ENCODE measurements at regions not wholly inside any gene's neighbourhood (a gene's known extent, or its start where the extent isn't known, plus 50 kb on each side); places are given as distances from the start of the nearest gene placed in this dataset.

DNA sequence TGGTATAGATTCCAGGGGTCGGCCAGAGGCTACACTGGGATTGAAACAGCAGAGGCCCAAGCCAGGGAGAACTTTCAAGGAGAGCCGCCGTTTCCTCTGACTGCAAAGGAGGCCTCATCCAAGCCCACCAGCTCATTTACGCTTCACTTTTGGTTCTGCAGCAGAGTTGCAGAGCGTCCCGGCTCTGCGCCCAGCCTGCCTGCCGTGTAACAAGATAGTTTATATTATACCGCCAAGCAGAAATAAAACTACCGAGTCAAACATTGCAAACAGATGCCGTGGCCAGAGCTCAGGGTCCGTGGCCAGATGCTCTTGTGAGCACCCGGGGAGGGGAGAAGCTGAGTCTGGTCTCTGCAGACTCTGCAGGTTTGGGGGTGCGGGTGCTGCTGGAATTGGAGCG lies 60.7 kb upstream of the TBX3 start:
- DNase-seq = no peak

DNA sequence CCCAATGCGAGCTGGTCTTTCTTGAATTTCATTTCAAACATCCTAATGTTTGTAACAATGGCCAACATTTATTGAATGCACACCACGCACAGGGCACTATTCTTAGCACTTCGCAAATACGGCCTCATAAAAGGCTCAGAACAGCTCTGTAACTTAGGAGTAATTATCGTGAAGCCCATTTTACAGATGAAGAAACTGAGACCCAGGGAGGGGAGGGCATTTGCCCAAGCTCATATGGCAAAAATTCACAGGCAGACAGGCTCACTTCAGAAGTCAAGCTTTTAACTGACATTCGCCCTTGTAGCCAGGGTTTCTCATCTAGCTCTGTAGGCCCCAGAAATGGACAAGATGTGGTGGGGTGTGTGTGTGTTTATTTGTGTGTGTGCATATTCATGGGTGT lies 60.3 kb upstream of the TBX3 start:
- no peak for DNase-seq

- no peak for DNase-seq
Observed at GRCh38 chr12:114743799-114744198, 59.8 kb upstream of the TBX3 start.

GRCh38 chr12:114743289-114743688 lies 59.3 kb upstream of the TBX3 start:
- DNase-seq = no peak

GRCh38 chr12:114742363-114742762 lies 58.4 kb upstream of the TBX3 start:
- no peak for DNase-seq

DNA sequence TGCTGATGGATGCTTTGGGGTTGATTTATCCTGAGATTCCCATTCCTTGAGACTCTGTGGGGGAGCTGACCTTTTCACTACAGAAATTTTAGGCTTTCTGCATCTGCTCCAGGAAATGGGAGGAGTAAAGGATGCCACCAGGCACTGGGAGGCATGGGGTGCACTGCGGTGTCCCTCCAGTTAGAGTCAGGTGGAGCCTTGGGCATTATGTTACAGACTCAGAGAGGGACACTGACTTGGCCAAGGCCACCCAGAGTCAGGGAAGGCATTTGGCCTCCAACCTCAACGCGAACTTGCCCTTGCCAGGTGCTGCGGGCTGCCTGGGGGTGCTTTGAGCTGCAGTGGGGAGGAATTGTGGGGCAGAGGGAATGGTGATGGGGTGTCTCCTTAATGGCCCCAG lies 58.0 kb upstream of the TBX3 start:
- DNase-seq = no peak

- DNase-seq = no peak
Observed at GRCh38 chr12:114740448-114740847, 56.5 kb upstream of the TBX3 start.

DNA sequence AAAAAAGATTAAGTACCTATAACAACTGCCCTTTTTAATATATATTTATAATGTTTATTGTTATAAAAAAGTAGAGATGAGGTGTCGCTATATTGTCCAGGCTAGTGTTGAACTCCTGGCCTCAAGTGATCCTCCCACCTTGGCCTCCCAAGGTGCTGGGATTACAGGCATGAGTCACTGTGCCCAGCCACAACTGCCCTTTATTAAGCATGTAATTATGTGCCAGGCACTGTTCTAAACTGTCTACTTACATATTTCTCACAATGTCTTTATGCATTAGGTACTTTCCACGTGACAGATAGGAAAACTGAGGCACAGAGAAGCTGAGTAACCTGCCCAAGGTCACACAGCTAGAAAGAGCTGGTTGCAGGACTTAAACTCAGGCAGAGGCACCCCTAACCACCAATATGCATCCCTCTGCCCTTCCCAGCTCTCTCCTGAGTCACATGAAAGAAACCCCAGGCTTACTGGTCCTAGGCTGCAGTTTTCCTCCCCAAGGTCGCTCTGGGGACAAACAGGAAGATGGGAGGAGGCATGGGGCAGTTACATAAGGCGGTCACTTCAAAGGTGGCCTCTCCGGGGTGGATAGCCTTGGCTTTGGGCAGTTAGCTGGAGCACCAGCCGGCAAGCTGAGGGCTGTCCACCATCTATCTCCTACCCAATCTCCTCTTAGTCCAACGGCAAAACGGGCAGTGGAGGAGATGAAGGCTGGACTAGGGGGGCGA lies 54.6 kb upstream of the TBX3 start:
- DNase-seq = no peak

- no peak for DNase-seq
Observed at GRCh38 chr12:114735680-114736374, 51.9 kb upstream of the TBX3 start.

DNA sequence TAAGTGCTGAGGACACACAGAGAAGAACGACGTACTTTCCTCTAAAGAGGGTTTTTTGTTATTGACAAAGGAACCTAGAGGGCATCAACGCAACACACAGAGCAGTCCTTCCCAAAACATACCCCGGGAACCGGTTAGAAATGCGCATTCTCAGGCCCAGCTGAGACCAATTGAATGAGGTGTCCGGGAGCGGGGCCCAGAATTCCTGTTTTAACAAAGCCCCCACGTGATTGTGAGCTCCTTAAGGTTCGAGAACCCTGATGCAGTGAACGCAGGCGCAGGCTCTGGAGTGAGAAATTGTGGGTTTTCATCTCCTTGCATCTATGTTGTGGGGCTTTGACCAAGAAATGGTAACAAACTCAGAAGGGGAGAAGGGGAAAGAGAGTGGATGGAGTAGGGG lies 51.0 kb upstream of the TBX3 start:
- DNase-seq = no peak

DNA sequence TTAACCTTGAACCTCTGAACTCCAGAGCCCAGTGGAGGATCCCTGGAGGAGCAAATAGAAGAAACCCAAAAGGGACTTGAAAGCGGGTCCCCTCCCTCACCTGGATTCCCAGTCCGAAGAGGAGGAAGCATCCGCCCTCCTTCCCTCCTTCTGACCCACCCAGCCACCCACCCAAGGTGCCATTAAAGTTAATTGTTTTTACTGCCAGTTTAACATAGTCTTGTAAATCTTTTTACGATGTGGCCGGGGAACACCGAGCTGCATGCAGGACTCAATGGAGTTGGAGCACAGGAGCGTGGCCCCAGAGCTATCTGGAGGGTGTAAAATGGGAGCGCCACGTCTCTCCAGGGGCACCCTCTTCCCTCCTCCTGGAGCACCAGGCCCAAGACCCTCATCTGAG lies 49.9 kb upstream of the TBX3 start:
- no peak for DNase-seq
